AG09309 (cell line): ENCODE measurements at regions not wholly inside any gene's neighbourhood (a gene's known extent, or its start where the extent isn't known, plus 50 kb on each side); places are given as distances from the start of the nearest gene placed in this dataset.

Experiments used
- DNase-seq: peaks from one replicate; pipeline ENCODE4 v3.0.0-alpha.2; 2010; ENCODE audit warnings: low read depth
- H3K4me3 ChIP-seq: 2 replicates; pipeline ENCODE4 v1.5.1; 2011; ENCODE audit warnings: mild to moderate bottlenecking, low read depth, low read length, moderate library complexity; ENCODE audit not compliant: control insufficient read depth
- TF ChIP-seq, protein P1 (sequence below): IDR thresholded peaks from 2 replicates; pipeline ENCODE4 v1.5.1; 2011; ENCODE audit warnings: mild to moderate bottlenecking, low read depth, low read length, inconsistent platforms; ENCODE audit not compliant: insufficient read depth, control insufficient read depth; ENCODE audit errors: missing control alignments

DNA sequence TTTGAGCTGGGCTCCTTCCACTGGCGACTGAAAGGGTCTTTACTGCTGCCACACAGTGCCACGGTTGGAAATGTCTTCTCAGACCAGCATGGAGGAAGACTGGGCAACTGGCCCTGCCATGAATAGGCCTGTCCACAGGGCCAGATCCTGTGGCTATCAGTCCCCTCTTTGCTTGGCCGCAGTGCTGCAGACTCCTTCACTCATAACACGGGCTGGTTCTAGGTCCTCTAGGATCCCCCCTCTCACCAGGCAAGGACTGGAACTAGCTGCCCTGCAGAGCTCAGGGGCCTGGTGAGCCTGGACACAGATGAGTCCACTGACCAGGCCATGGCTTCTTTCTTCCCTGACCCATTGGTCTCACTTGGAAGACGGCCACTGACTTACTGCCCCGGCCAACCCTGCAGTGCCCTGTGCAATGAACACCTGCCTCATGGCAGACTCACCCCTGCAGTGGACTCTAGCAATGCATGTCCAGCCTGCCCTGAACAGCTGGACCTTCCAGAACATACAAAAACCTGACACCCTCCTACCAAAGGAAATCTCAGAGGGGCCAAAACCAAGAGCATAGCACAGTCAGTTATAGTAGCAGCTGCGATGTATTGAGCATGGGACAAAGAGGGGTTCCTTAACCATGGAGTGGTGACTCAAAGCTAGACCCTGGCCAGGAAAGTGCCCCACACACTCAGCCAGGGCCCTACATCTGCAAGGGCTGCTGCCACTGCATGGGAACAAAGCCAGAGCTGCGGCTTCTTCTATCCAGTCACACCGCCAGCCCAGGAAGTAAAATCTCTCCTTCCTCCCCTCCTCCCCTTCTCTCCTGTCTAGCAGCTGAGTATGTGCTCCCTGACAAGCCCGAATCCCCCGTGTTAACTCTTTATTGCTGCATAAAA, 72.1 kb upstream of the ITGA11 start:
- TF ChIP-seq, protein P1, sequence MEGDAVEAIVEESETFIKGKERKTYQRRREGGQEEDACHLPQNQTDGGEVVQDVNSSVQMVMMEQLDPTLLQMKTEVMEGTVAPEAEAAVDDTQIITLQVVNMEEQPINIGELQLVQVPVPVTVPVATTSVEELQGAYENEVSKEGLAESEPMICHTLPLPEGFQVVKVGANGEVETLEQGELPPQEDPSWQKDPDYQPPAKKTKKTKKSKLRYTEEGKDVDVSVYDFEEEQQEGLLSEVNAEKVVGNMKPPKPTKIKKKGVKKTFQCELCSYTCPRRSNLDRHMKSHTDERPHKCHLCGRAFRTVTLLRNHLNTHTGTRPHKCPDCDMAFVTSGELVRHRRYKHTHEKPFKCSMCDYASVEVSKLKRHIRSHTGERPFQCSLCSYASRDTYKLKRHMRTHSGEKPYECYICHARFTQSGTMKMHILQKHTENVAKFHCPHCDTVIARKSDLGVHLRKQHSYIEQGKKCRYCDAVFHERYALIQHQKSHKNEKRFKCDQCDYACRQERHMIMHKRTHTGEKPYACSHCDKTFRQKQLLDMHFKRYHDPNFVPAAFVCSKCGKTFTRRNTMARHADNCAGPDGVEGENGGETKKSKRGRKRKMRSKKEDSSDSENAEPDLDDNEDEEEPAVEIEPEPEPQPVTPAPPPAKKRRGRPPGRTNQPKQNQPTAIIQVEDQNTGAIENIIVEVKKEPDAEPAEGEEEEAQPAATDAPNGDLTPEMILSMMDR, result no peak
- no peak for DNase-seq
- no peak overlapping the region for H3K4me3 ChIP-seq

DNA sequence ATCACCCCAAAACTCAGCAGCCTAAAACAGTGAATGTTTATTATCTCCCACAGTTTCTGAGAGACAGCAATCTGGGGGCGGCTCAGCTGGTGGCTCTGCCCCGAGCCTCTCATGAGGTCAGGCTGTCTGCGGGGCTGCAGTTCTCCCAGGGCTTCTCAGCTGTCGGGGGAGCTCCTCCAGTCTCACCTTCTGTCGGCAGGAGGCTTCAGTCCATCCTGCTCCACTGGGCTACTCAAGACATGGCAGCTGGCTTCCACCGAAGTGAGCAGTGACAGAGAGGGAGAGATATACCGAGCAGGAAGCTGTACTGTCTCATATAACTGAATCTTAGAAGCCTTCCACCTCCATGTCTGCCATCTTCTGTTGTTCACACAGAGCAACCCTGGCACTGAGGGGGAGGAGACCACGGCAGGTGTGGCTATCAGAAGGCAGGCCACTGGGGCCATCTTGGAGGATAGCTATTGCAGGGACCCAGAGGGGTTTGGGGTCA, 72.8 kb upstream of the ITGA11 start:
- DNase-seq, result no peak
- TF ChIP-seq, protein P1, result no peak
- H3K4me3 ChIP-seq, result no peak overlapping the region

DNA sequence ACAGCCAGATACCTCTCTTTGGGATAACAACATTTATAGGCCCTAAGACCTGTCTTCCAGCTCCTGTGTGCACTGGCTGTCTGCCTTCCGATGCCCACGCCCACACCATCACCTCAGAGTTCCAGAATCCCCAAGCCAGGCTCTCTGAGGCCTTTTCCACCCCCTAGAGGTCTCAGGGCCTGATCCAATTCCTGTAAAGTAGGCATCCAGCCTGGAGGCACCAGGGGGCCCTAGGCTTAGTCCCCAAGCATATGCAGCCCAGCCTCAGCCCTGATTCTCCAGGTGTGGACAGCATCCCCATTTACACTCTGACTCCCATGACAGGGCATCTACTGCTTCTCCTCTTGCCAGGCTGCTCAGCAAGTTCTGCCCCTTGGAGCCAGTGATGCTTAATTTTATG, 72.7 kb upstream of the CORO2B start:
- H3K4me3 ChIP-seq, result no peak overlapping the region
- no peak for DNase-seq
- TF ChIP-seq, protein P1, result no peak

DNA sequence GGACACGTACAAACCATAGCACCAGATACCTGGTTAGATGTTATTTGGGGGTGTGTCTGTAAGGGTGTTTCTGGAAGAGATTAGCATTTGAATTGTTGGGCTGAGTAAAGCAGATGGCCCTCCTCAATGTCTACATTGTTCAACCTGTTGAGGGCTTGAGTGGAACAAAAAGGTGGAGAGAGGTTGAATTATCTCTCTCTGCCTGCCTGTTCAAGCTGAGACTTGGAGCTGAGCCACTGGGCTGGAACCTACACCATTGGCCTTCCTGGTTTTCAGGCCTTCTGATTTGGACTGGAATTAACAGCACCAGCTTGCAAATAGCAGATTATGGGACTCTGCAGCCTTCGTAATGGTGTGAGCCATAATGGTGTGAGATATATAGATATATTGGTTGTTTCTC, 71.3 kb upstream of the CORO2B start:
- DNase-seq, result no peak

DNA sequence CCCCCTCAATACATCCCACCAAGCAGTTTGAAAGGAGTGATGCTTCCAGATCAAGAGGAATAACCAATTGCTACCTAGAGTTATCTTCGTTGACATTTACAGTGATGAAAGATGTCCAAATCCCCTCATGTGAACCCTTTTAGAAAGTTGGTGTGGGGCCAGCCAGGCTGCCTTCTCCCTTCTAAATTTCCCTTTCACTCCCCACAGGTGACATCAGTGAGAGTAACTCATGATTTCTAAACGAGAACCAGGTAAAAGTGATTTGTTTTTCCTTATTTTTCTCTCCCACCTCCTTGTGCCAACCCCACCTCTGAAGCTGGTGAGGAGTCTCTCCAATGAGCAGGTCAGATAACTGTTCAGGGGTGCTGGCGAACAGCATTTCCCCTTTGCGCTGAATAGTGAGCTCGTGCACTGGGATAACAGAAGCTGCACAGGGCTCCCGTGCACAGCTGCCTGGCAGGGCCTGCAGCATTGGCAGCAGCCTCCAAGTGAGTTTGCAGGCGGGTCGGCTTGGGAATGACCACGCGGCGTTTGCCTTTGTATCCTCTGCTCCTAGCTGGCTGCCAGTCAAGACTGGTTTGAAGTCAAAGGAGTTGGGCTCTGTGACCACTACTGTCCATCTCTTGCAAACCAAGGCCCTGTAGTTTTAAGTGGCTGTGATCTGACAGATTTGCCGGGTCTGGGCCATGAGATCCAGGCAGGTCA, 70.2 kb upstream of the CORO2B start:
- TF ChIP-seq, protein P1, result no peak
- H3K4me3 ChIP-seq, result no peak overlapping the region
- no peak for DNase-seq

More for the DNA sequence above, 71.3 kb upstream of the CORO2B start:
- TF ChIP-seq, protein P1, result no peak
- H3K4me3 ChIP-seq, result no peak overlapping the region

DNA sequence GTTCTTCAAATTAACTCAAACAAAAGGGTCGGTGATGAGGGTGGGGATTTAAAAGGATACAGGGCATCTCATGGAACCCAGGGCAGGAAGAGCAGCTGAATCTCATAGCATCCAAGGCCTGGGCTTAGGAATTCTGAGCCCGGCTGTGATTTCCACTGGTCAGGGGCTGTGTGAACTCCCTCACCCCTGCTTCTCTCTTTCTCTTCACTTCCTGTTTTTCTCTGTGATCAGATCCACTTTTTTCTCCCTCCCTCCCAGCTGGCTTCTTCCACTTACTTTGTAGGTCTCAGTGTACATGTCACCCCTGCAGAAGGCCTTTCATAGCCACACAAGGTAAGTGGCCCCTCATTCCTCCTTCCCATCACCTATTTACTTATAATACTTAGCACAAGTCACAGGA, 68.2 kb upstream of the CORO2B start:
- no peak overlapping the region for H3K4me3 ChIP-seq
- no peak for DNase-seq
- TF ChIP-seq, protein P1, result no peak
